Keratinocyte (primary cell): ENCODE measurements at regions not wholly inside any gene's neighbourhood (a gene's known extent, or its start where the extent isn't known, plus 50 kb on each side); places are given as distances from the start of the nearest gene placed in this dataset.

Source experiments
- DNase-seq: peaks from one replicate; pipeline ENCODE4 v3.0.0-alpha.2; 2011; ENCODE audit warnings: low read depth, missing footprints, low spot score
- FAIRE-seq: peaks from 2 replicates; lab custom pipeline; 2011; peaks lifted over from hg19 to GRCh38; lab: Jason Lieb, UNC
- H2AFZ ChIP-seq: 2 replicates; pipeline ENCODE4 v1.6.0; 2012; ENCODE audit warnings: low read length, control low read depth, inconsistent platforms; ENCODE audit not compliant: control insufficient read depth
- H3K27ac ChIP-seq: 2 replicates; pipeline ENCODE4 v1.5.1; 2011; ENCODE audit warnings: low read length; ENCODE audit not compliant: control insufficient read depth, insufficient read depth
- H3K27me3 ChIP-seq: 3 replicates; pipeline ENCODE4 v1.6.0; 2011; ENCODE audit warnings: low read length; ENCODE audit not compliant: control insufficient read depth, insufficient read depth; ENCODE audit errors: extremely low read depth
- H3K36me3 ChIP-seq, 2 experiments: 2 replicates in 1 of 2; 3 replicates in 1 of 2; pipeline ENCODE4 v1.5.1; 2011; ENCODE audit warnings: low read length in 2 of 2, mild to moderate bottlenecking in 1 of 2; ENCODE audit not compliant: control insufficient read depth in 2 of 2, insufficient read depth in 2 of 2; ENCODE audit errors: extremely low read depth in 1 of 2
- H3K4me1 ChIP-seq: 3 replicates; pipeline ENCODE4 v1.5.1; 2011; ENCODE audit warnings: low read length; ENCODE audit not compliant: control insufficient read depth, insufficient read depth; ENCODE audit errors: extremely low read depth
- H3K4me2 ChIP-seq: 3 replicates; pipeline ENCODE4 v1.6.0; 2011; ENCODE audit warnings: low read depth, low read length; ENCODE audit not compliant: control insufficient read depth, insufficient read depth; ENCODE audit errors: extremely low read depth
- H3K4me3 ChIP-seq, 3 experiments: fragments of 200-600 bp in 1 of 3; sonication (generic) in 1 of 3; 2 replicates in 2 of 3; 3 replicates in 1 of 3; pipeline ENCODE4 v1.5.1; 2011 to 2016; ENCODE audit warnings: low read length in 3 of 3, mild to moderate bottlenecking in 3 of 3, control low read depth in 2 of 3, inconsistent platforms in 1 of 3, low read depth in 1 of 3, mixed read lengths in 1 of 3, mixed run types in 1 of 3, moderate library complexity in 1 of 3; ENCODE audit not compliant: control insufficient read depth in 2 of 3, insufficient read depth in 2 of 3; ENCODE audit errors: extremely low read depth in 1 of 3
- H3K79me2 ChIP-seq: 2 replicates; pipeline ENCODE4 v1.6.0; 2012; ENCODE audit warnings: low read length; ENCODE audit not compliant: control insufficient read depth, insufficient read depth
- H3K9ac ChIP-seq: 3 replicates; pipeline ENCODE4 v1.6.0; 2011; ENCODE audit warnings: low read length; ENCODE audit not compliant: control insufficient read depth, insufficient read depth; ENCODE audit errors: extremely low read depth
- H3K9me1 ChIP-seq: 3 replicates; pipeline ENCODE4 v1.6.0; 2011; ENCODE audit warnings: low read length; ENCODE audit not compliant: control insufficient read depth, insufficient read depth; ENCODE audit errors: extremely low read depth
- H3K9me3 ChIP-seq: 2 replicates; pipeline ENCODE4 v1.5.1; 2012; ENCODE audit warnings: low read depth, low read length; ENCODE audit not compliant: control insufficient read depth
- H4K20me1 ChIP-seq: 3 replicates; pipeline ENCODE4 v1.6.0; 2011; ENCODE audit warnings: low read length; ENCODE audit not compliant: control insufficient read depth, insufficient read depth; ENCODE audit errors: extremely low read depth
- CTCF ChIP-seq, 3 experiments: IDR thresholded peaks in 1 of 3; conservative IDR thresholded peaks in 1 of 3; optimal IDR thresholded peaks in 1 of 3; 2 replicates in 2 of 3; 3 replicates in 1 of 3; pipeline versions ENCODE3 to v1.5.1; 2011; ENCODE audit warnings: low read length in 3 of 3, mild to moderate bottlenecking in 3 of 3, moderate library complexity in 2 of 3, control low read depth in 1 of 3, inconsistent platforms in 1 of 3; ENCODE audit not compliant: insufficient read depth in 2 of 3; ENCODE audit errors: extremely low read depth in 1 of 3
- EZH2 ChIP-seq: IDR thresholded peaks from one replicate; pipeline ENCODE4 v1.6.1; 2012; ENCODE audit warnings: inconsistent platforms, mild to moderate bottlenecking, low read length, moderate library complexity
- dilution Hi-C: fragments of 300-500 bp; cut with MboI; formaldehyde crosslinking; loops from one replicate; pipeline ENCODE4 v1.7.0; 2020; ENCODE audit warnings: low sequenced_read_pairs; ENCODE audit not compliant: extremely low pct_ligation_motif_present

- Histone ChIP-seq H2AFZ (no peak overlapping the region), H3K4me2 (no peak overlapping the region)
- DNase-seq = no peak
These were observed 399.8 kb upstream of the MEF2C start for GRCh38 chr5:89282554-89283510.

GRCh38 chr5:89281766-89282553, 399.0 kb upstream of the MEF2C start:
- Histone ChIP-seq H3K9me3 (no peaks in the 10 kb centered on the region), H4K20me1 (no peaks in the 10 kb centered on the region), H3K4me1 (peaks cover 19% of the 10 kb centered on the region), H3K4me2 (no peak overlapping the region), H3K36me3 (no peaks in the 10 kb centered on the region), H3K9ac (no peak overlapping the region), H3K27ac (peak overlapping the region; percentile 13), H3K27me3 (no peaks in the 10 kb centered on the region), H3K9me1 (no peaks in the 10 kb centered on the region), H2AFZ (no peak overlapping the region), H3K79me2 (no peaks in the 10 kb centered on the region), H3K4me3 (no peak overlapping the region)
- DNase-seq = no peak
- FAIRE-seq = no peak
- TF ChIP-seq EZH2 (no peak), CTCF (optimal IDR thresholded peaks at IDR 0.05 in 1 of 3, IDR thresholded peaks at IDR 0.05 in 1 of 3, conservative IDR thresholded peaks at IDR 0.05 in 1 of 3; ENCODE audit: extremely low read depth in 1 of 3, insufficient read depth in 2 of 3, low read length in 3 of 3) (no peak)
- dilution Hi-C loops = no loop called here

More at GRCh38 chr5:89282554-89283510, 399.8 kb upstream of the MEF2C start:
- H3K9me1 ChIP-seq = no peaks in the 10 kb centered on the region
- dilution Hi-C loops = no loop called here
- TF ChIP-seq EZH2 (no peak), CTCF (optimal IDR thresholded peaks at IDR 0.05 in 1 of 3, IDR thresholded peaks at IDR 0.05 in 1 of 3, conservative IDR thresholded peaks at IDR 0.05 in 1 of 3; ENCODE audit: extremely low read depth in 1 of 3, insufficient read depth in 2 of 3, low read length in 3 of 3) (no peak)
- H3K9me3 ChIP-seq = no peaks in the 10 kb centered on the region
- peak overlapping the region; percentile 13 for H3K27ac ChIP-seq
- peaks cover 10% of the 10 kb centered on the region for H3K4me1 ChIP-seq
- no peaks in the 10 kb centered on the region for H3K79me2 ChIP-seq
- no peak overlapping the region for H3K9ac ChIP-seq
- no peaks in the 10 kb centered on the region for H3K36me3 ChIP-seq
- FAIRE-seq = peak; percentile 62
- H3K27me3 ChIP-seq = no peaks in the 10 kb centered on the region
- H3K4me3 ChIP-seq = no peak overlapping the region
- no peaks in the 10 kb centered on the region for H4K20me1 ChIP-seq
